GM12892 (cell line): ENCODE measurements at regions not wholly inside any gene's neighbourhood (a gene's known extent, or its start where the extent isn't known, plus 50 kb on each side); places are given as distances from the start of the nearest gene placed in this dataset.

Source experiments
- DNase-seq: peaks from one replicate; pipeline ENCODE4 v3.0.0; 2011; ENCODE audit not compliant: insufficient read length
- FAIRE-seq: peaks from 2 replicates; lab custom pipeline; 2011; peaks lifted over from hg19 to GRCh38; lab: Jason Lieb, UNC
- POLR2A ChIP-seq: IDR thresholded peaks from 2 replicates; pipeline ENCODE4 v1.6.1; 2011; ENCODE audit warnings: low read depth, low read length, control low read depth
- POLR2AphosphoS5 ChIP-seq: IDR thresholded peaks from 2 replicates; pipeline ENCODE4 v1.6.1; 2011; ENCODE audit warnings: low read depth, low read length, control low read depth
- TAF1 ChIP-seq: IDR thresholded peaks from 2 replicates; pipeline ENCODE4 v1.6.1; 2011; ENCODE audit warnings: low read depth, mild to moderate bottlenecking, control low read depth, low read length, borderline replicate concordance

GRCh38 chr3:102736288-102736974 is 301.6 kb downstream of the ZPLD1 start:
- no peak for TF ChIP-seq POLR2A
- TF ChIP-seq TAF1 = no peak
- no peak for TF ChIP-seq POLR2AphosphoS5
- DNase-seq = no peak
- FAIRE-seq = no peak

GRCh38 chr3:102736975-102737304 is 302.1 kb downstream of the ZPLD1 start:
- FAIRE-seq (no peak), DNase-seq (no peak)
- no peak for TF ChIP-seq POLR2AphosphoS5
- no peak for TF ChIP-seq POLR2A
- no peak for TF ChIP-seq TAF1

GRCh38 chr3:102737353-102737752 is 302.5 kb downstream of the ZPLD1 start:
- no peak for FAIRE-seq
- DNase-seq = no peak
- TF ChIP-seq TAF1 = no peak
- no peak for TF ChIP-seq POLR2A
- TF ChIP-seq POLR2AphosphoS5 = no peak

- no peak for DNase-seq
Measured at GRCh38 chr3:102741105-102741504, 306.3 kb downstream of the ZPLD1 start.

GRCh38 chr3:102741694-102742093 is 306.9 kb downstream of the ZPLD1 start:
- FAIRE-seq (no peak), DNase-seq (no peak)
- TF ChIP-seq POLR2A (no peak), TAF1 (no peak), POLR2AphosphoS5 (no peak)

More at GRCh38 chr3:102741105-102741504, 306.3 kb downstream of the ZPLD1 start:
- TF ChIP-seq POLR2A = no peak
- TF ChIP-seq TAF1 = no peak
- no peak for TF ChIP-seq POLR2AphosphoS5
- no peak for FAIRE-seq

GRCh38 chr3:102745881-102746280 is 311.1 kb downstream of the ZPLD1 start:
- TF ChIP-seq POLR2A (no peak), POLR2AphosphoS5 (no peak), TAF1 (no peak)
- DNase-seq = no peak
- no peak for FAIRE-seq

- TF ChIP-seq POLR2AphosphoS5 (no peak), POLR2A (no peak), TAF1 (no peak)
- FAIRE-seq = no peak
- no peak for DNase-seq
Measured at GRCh38 chr3:102747611-102748010, 312.8 kb downstream of the ZPLD1 start.

GRCh38 chr3:102748646-102749045 is 313.8 kb downstream of the ZPLD1 start:
- TF ChIP-seq POLR2A = no peak
- FAIRE-seq = no peak

GRCh38 chr3:102750322-102750721 is 315.5 kb downstream of the ZPLD1 start:
- DNase-seq (no peak), FAIRE-seq (no peak)
- TF ChIP-seq POLR2AphosphoS5 = no peak
- TF ChIP-seq TAF1 = no peak
- no peak for TF ChIP-seq POLR2A

More at GRCh38 chr3:102748646-102749045, 313.8 kb downstream of the ZPLD1 start:
- DNase-seq = no peak

GRCh38 chr3:102753901-102754300 is 319.1 kb downstream of the ZPLD1 start:
- no peak for TF ChIP-seq POLR2AphosphoS5
- no peak for TF ChIP-seq TAF1
- TF ChIP-seq POLR2A = no peak
- DNase-seq (no peak), FAIRE-seq (no peak)

GRCh38 chr3:102756706-102757105 is 321.9 kb downstream of the ZPLD1 start:
- TF ChIP-seq POLR2A (no peak), TAF1 (no peak), POLR2AphosphoS5 (no peak)
- DNase-seq = no peak
- FAIRE-seq = no peak

GRCh38 chr3:102757950-102758349 is 323.1 kb downstream of the ZPLD1 start:
- no peak for DNase-seq
- TF ChIP-seq TAF1 (no peak), POLR2A (no peak), POLR2AphosphoS5 (no peak)
- no peak for FAIRE-seq

GRCh38 chr3:102761766-102762165 is 327.0 kb downstream of the ZPLD1 start:
- FAIRE-seq (no peak), DNase-seq (no peak)
- TF ChIP-seq TAF1 (no peak), POLR2AphosphoS5 (no peak), POLR2A (no peak)
